MM.1S (cell line): ENCODE measurements at regions not wholly inside any gene's neighbourhood (a gene's known extent, or its start where the extent isn't known, plus 50 kb on each side); places are given as distances from the start of the nearest gene placed in this dataset.
A peak's percentile ranks its signal among the peaks of the same experiment; 100 is the strongest.

Source experiments
- DNase-seq: peaks from one replicate; pipeline ENCODE4 v3.0.0-alpha.2; 2015
- H2AFZ ChIP-seq: fragments of 300-600 bp; sonication (generic); 2 replicates; pipeline ENCODE4 v1.6.0; 2016; ENCODE audit warnings: antibody characterized with exemption, low read length
- H3F3A ChIP-seq: fragments of 300-600 bp; sonication (generic); 2 replicates; pipeline ENCODE4 v1.6.1; 2016; ENCODE audit warnings: mild to moderate bottlenecking, antibody characterized with exemption, low read length, moderate library complexity, mixed read lengths; ENCODE audit not compliant: insufficient read depth
- H3K27ac ChIP-seq: fragments of 300-600 bp; sonication (generic); 2 replicates; pipeline ENCODE4 v1.5.1; 2016; ENCODE audit warnings: mild to moderate bottlenecking, low read length
- H3K27me3 ChIP-seq: fragments of 300-600 bp; sonication (generic); replicated peaks from 2 replicates; pipeline ENCODE4 v1.6.0; 2016; ENCODE audit warnings: low read length; ENCODE audit not compliant: insufficient read depth
- H3K36me3 ChIP-seq: fragments of 300-600 bp; sonication (generic); replicated peaks from 2 replicates; pipeline ENCODE4 v1.6.1; 2016; ENCODE audit warnings: mild to moderate bottlenecking, low read length, mixed read lengths; ENCODE audit not compliant: insufficient read depth
- H3K4me1 ChIP-seq: fragments of 300-600 bp; sonication (generic); 2 replicates; pipeline ENCODE4 v1.6.1; 2016; ENCODE audit warnings: low read length, mixed read lengths
- H3K4me2 ChIP-seq: fragments of 300-600 bp; sonication (generic); 2 replicates; pipeline ENCODE4 v1.6.0; 2016; ENCODE audit warnings: low read depth, low read length
- H3K4me3 ChIP-seq: fragments of 300-600 bp; sonication (generic); 2 replicates; pipeline ENCODE4 v1.5.1; 2016; ENCODE audit warnings: low read length, mixed read lengths
- H3K79me2 ChIP-seq: fragments of 300-600 bp; sonication (generic); 2 replicates; pipeline ENCODE4 v1.6.1; 2016; ENCODE audit warnings: mixed run types, low read length, mixed read lengths
- H3K9ac ChIP-seq: fragments of 300-600 bp; sonication (generic); 2 replicates; pipeline ENCODE4 v1.6.1; 2016; ENCODE audit warnings: low read length, mixed read lengths
- H3K9me2 ChIP-seq: fragments of 300-600 bp; sonication (generic); replicated peaks from 2 replicates; pipeline ENCODE4 v1.6.1; 2016; ENCODE audit warnings: mild to moderate bottlenecking, low read length, mixed read lengths; ENCODE audit not compliant: insufficient read depth
- H3K9me3 ChIP-seq: fragments of 300-600 bp; sonication (generic); replicated peaks from 2 replicates; pipeline ENCODE4 v1.6.1; 2016; ENCODE audit warnings: mild to moderate bottlenecking, low read length, mixed read lengths; ENCODE audit not compliant: insufficient read depth
- H4K20me1 ChIP-seq: fragments of 300-600 bp; sonication (generic); 2 replicates; pipeline ENCODE4 v1.6.1; 2016; ENCODE audit warnings: mild to moderate bottlenecking, low read length, moderate library complexity, mixed read lengths; ENCODE audit not compliant: insufficient read depth
- EZH2 ChIP-seq: fragments of 300-600 bp; sonication (generic); optimal IDR thresholded peaks from 2 replicates; pipeline ENCODE3; 2017; ENCODE audit warnings: low read depth, mild to moderate bottlenecking, antibody characterized with exemption, low read length, mixed read lengths
- EZH2phosphoT487 ChIP-seq: fragments of 300-600 bp; sonication (generic); IDR thresholded peaks from 2 replicates; pipeline ENCODE4 v1.6.1; 2018; ENCODE audit warnings: antibody characterized with exemption, low read length
- TF ChIP-seq, protein P1 (sequence below): fragments of 300-600 bp; sonication (generic); IDR thresholded peaks from 2 replicates; pipeline ENCODE4 v1.5.1; 2016; ENCODE audit warnings: antibody characterized with exemption, low read length, mixed read lengths

DNA sequence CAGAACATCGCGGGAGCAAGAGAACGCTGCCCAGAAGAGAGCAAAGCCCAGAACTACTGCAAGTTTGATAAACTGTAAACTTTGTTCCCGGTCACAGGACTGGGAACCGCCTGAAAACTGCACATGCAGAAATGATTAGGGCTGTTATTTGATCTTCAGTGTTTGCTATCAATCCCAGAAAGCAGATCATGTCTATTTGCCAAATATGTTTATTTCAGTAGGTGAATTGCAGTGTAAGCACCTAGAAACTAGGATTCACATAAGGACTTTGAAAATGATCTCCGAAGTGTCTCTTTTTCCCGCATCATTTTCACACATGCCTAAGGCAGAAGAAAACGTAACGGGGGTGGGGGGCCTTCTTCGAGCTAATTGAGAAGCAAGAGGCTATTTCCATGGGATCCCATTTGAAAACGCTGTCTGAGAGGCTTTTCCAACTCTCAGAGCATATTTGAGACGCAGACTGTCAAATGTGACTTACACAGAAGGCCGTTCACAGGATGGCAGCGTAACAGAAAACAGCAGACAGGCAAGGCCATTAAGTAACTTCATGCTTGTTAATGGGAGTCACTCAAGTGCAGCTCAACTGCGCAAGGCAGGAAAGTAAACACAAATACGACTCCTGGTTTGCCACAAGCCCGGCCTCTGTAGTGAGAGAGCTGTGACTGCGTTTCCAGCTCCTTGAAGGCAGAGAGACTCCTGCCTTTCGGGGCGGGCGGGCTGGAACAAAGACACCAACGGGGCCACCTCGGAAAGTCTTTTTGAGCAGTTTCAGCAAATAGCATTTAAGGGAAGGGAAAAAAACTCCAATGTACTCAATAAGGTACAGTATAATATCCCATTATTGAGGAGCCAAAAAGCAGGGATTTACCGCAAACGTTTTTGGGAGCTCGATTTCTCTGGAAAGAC lies 144.7 kb upstream of the ZNF217 start:
- Histone ChIP-seq H3K4me3 (peak overlapping the region; percentile 52), H3K27me3 (no peaks in the 10 kb centered on the region), H3F3A (peaks cover 53% of the 10 kb centered on the region), H3K9ac (peak overlapping the region; percentile 66), H3K4me2 (peak overlapping the region; percentile 90), H3K36me3 (no peaks in the 10 kb centered on the region), H2AFZ (peak overlapping the region; percentile 36), H4K20me1 (no peaks in the 10 kb centered on the region), H3K9me3 (no peaks in the 10 kb centered on the region), H3K4me1 (peaks cover 40% of the 10 kb centered on the region), H3K79me2 (no peaks in the 10 kb centered on the region), H3K9me2 (no peaks in the 10 kb centered on the region), H3K27ac (peak overlapping the region; percentile 76)
- peak; percentile 71 for DNase-seq
- TF ChIP-seq EZH2phosphoT487 (no peak), EZH2 (no peak)
- TF ChIP-seq, protein P1, sequence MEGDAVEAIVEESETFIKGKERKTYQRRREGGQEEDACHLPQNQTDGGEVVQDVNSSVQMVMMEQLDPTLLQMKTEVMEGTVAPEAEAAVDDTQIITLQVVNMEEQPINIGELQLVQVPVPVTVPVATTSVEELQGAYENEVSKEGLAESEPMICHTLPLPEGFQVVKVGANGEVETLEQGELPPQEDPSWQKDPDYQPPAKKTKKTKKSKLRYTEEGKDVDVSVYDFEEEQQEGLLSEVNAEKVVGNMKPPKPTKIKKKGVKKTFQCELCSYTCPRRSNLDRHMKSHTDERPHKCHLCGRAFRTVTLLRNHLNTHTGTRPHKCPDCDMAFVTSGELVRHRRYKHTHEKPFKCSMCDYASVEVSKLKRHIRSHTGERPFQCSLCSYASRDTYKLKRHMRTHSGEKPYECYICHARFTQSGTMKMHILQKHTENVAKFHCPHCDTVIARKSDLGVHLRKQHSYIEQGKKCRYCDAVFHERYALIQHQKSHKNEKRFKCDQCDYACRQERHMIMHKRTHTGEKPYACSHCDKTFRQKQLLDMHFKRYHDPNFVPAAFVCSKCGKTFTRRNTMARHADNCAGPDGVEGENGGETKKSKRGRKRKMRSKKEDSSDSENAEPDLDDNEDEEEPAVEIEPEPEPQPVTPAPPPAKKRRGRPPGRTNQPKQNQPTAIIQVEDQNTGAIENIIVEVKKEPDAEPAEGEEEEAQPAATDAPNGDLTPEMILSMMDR, result no peak

DNA sequence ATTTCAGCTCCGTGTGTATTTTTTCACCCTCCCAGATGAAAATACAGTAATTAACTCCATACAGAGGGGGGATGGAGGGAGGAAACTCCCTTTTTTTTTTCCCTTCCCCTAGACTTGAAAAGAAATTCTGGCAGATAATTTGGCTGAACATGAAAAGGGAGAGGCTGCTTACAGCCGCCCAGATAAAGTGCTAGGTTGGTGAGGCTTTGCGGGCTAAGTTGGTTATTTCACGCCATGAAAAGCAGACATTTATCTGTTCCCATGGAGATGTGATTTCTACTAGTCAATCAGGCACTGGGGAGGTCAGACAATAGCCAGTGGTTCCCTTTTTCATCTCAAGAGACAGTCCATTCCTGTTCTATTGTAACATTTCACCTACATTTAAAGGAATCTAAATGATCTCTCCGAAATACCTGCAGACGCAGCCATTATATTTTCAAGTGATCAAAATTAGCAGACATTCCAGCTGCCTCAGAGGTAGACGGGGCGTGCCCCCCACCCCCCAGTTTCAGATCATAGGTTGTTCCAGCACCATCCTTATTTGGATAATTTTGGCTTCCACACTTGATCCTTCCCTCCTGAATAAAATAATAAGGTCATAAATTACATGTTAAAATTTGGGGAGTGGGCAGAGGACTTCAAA lies 143.9 kb upstream of the ZNF217 start:
- Histone ChIP-seq H4K20me1 (no peaks in the 10 kb centered on the region), H3K4me1 (peaks cover 40% of the 10 kb centered on the region), H3F3A (peaks cover 53% of the 10 kb centered on the region), H3K9ac (peak overlapping the region; percentile 66), H3K4me3 (peak overlapping the region; percentile 52), H3K27me3 (no peaks in the 10 kb centered on the region), H3K9me2 (no peaks in the 10 kb centered on the region), H3K9me3 (no peaks in the 10 kb centered on the region), H3K4me2 (peak overlapping the region; percentile 90), H3K27ac (peak overlapping the region; percentile 76), H3K36me3 (no peaks in the 10 kb centered on the region), H3K79me2 (no peaks in the 10 kb centered on the region), H2AFZ (peak overlapping the region; percentile 36)
- peak; percentile 10 for DNase-seq
- TF ChIP-seq, protein P1, result no peak
- TF ChIP-seq EZH2, result no peak
- TF ChIP-seq EZH2phosphoT487, result no peak

DNA sequence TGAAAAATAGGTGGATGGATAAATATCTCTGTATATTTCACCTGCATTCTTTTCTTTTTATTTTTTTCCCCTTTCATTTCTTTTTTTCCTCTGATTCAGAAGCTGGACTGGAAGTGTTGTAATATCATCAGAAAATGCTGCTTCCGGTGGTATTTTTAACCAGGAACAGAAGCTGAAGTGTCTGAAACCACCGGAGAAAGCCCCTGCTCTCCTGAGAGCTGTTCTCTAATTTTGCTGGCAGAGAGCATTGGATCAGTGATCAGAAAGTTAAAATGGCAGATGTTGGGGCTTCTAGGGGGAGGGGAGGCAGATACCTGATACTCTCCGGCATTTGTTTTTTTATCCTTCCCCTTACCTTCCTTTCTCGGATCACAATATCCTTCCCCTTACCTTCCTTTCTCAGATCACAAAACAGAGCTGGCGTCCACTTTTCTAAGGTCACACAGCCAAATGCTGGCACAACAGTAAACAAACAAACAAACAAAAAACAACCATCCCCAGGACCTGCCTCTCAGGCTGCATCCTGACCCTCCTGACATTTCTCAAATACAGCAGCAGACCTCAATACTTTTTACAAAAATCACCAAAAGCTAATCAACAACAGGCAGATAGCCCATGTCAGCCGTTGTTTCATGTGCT lies 143.2 kb upstream of the ZNF217 start:
- Histone ChIP-seq H3K9ac (peak overlapping the region; percentile 66), H3K4me2 (peak overlapping the region; percentile 90), H3F3A (peaks cover 53% of the 10 kb centered on the region), H3K9me3 (no peaks in the 10 kb centered on the region), H3K36me3 (no peaks in the 10 kb centered on the region), H3K27me3 (no peaks in the 10 kb centered on the region), H3K27ac (peak overlapping the region; percentile 76), H3K79me2 (no peaks in the 10 kb centered on the region), H3K4me1 (peaks cover 40% of the 10 kb centered on the region), H4K20me1 (no peaks in the 10 kb centered on the region), H3K4me3 (peak overlapping the region; percentile 52), H2AFZ (peak overlapping the region; percentile 36), H3K9me2 (no peaks in the 10 kb centered on the region)
- DNase-seq, result peak; percentile 52
- TF ChIP-seq, protein P1, result no peak
- TF ChIP-seq EZH2phosphoT487, result no peak
- TF ChIP-seq EZH2, result no peak
